HCT116 (cell line): ENCODE measurements at regions not wholly inside any gene's neighbourhood (a gene's known extent, or its start where the extent isn't known, plus 50 kb on each side); places are given as distances from the start of the nearest gene placed in this dataset.
A peak's percentile ranks its signal among the peaks of the same experiment; 100 is the strongest.

ENCODE experiments used
- ATAC-seq: fragments of 200-7000 bp; cut with Tn5 transposase; 2 replicates; pipeline ENCODE4 v1.9.1; 2020; ENCODE audit warnings: mild to moderate bottlenecking, moderate library complexity
- BruUV-seq: library from RNA; stranded (reverse); fragments of 400-500 nt; replicated peaks from 2 replicates; lab custom pipeline; 2021; lab: Mats Ljungman, UMichigan
- CTCF ChIA-PET: fragments of 300-600 bp; sonication (Branson Sonifier 250); formaldehyde crosslinking; loops from one replicate; lab custom pipeline; 2021; ENCODE audit warnings: antibody characterized with exemption; lab: Charles Lee
- POLR2A ChIA-PET: fragments of 300-600, 350-600 bp; sonication (Branson Sonifier 250); formaldehyde crosslinking; loops from one replicate; lab custom pipeline; 2021; ENCODE audit warnings: antibody characterized with exemption; lab: Charles Lee
- RAD21 ChIA-PET, 2 experiments: fragments of 300-600 bp; sonication (Branson Sonifier 250); formaldehyde crosslinking; loops; one replicate each; lab custom pipeline; 2023; ENCODE audit warnings: low total read pairs in 2 of 2; ENCODE audit not compliant: uncharacterized antibody in 2 of 2, unreplicated experiment in 2 of 2, low non-redundant PET in 1 of 2; lab: Charles Lee
- DNase-seq: peaks from one replicate; pipeline ENCODE4 v3.0.0-alpha.2; 2010; ENCODE audit warnings: low read depth, low spot score
- H2AFZ ChIP-seq: fragments of 200-600 bp; shearing (Covaris generic), sonication (generic); 2 replicates; pipeline ENCODE4 v1.6.1; 2017; ENCODE audit warnings: low read depth, mixed run types, mixed read lengths, antibody characterized with exemption, low read length; ENCODE audit not compliant: poor library complexity, severe bottlenecking
- H3K27ac ChIP-seq: 2 replicates; pipeline ENCODE4 v1.5.1; 2012; ENCODE audit warnings: low read depth, low read length
- H3K27me3 ChIP-seq: fragments of 200-600 bp; sonication (generic); 2 replicates; pipeline ENCODE4 v1.6.1; 2016; ENCODE audit warnings: mixed run types, low read length, mixed read lengths; ENCODE audit not compliant: insufficient read depth
- H3K36me3 ChIP-seq, 2 experiments: fragments of 200-500 bp in 1 of 2; fragments of 200-600 bp in 1 of 2; sonication (Bioruptor generic) in 1 of 2; sonication (generic) in 1 of 2; 2 replicates each; pipeline versions ENCODE4 v1.5.1 to v1.6.1; 2014 to 2016; ENCODE audit warnings: low read length in 2 of 2, inconsistent platforms in 1 of 2, mixed read lengths in 1 of 2, mixed run types in 1 of 2; ENCODE audit not compliant: insufficient read depth in 2 of 2, control insufficient read depth in 1 of 2
- H3K4me1 ChIP-seq, 2 experiments: fragments of 200-600 bp in 1 of 2; sonication (generic) in 1 of 2; 2 replicates each; pipeline versions ENCODE4 v1.5.1 to v1.6.1; 2012 to 2017; ENCODE audit warnings: low read length in 2 of 2, inconsistent platforms in 1 of 2, mild to moderate bottlenecking in 1 of 2, mixed read lengths in 1 of 2, mixed run types in 1 of 2, moderate library complexity in 1 of 2; ENCODE audit not compliant: insufficient read depth in 2 of 2, control insufficient read depth in 1 of 2
- H3K4me2 ChIP-seq: fragments of 200-600 bp; sonication (generic); 2 replicates; pipeline ENCODE4 v1.6.1; 2017; ENCODE audit warnings: mixed run types, low read length, mixed read lengths
- H3K4me3 ChIP-seq, 2 experiments: fragments of 200-600 bp in 1 of 2; sonication (generic) in 1 of 2; replicated peaks in 1 of 2; 2 replicates each; pipeline ENCODE4 v1.5.1; 2011 to 2016; ENCODE audit warnings: low read length in 2 of 2, control low read depth in 1 of 2, low read depth in 1 of 2, mild to moderate bottlenecking in 1 of 2, mixed read lengths in 1 of 2, mixed run types in 1 of 2
- H3K79me2 ChIP-seq: fragments of 200-600 bp; sonication (generic); 2 replicates; pipeline ENCODE4 v1.6.1; 2017; ENCODE audit warnings: mild to moderate bottlenecking, mixed run types, low read length, moderate library complexity, mixed read lengths; ENCODE audit not compliant: insufficient read depth
- H3K9ac ChIP-seq: fragments of 200-600 bp; sonication (generic); 2 replicates; pipeline ENCODE4 v1.6.1; 2016; ENCODE audit warnings: low read length, mixed read lengths
- H3K9me2 ChIP-seq: fragments of 200-600 bp; sonication (generic), shearing (Covaris generic); 2 replicates; pipeline ENCODE4 v1.6.1; 2017; ENCODE audit warnings: mixed run types, mild to moderate bottlenecking, moderate library complexity; ENCODE audit not compliant: insufficient read depth
- H3K9me3 ChIP-seq, 2 experiments: fragments of 200-500 bp in 1 of 2; fragments of 200-600 bp in 1 of 2; sonication (Bioruptor generic) in 1 of 2; sonication (generic) in 1 of 2; 2 replicates each; pipeline ENCODE4 v1.6.1; 2014 to 2017; ENCODE audit warnings: low read length in 2 of 2, mixed read lengths in 2 of 2, inconsistent platforms in 1 of 2, low read depth in 1 of 2, mild to moderate bottlenecking in 1 of 2, mixed run types in 1 of 2, moderate library complexity in 1 of 2; ENCODE audit not compliant: control insufficient read depth in 1 of 2, insufficient read depth in 1 of 2
- H4K20me1 ChIP-seq: fragments of 200-600 bp; sonication (generic), shearing (Covaris generic); 2 replicates; pipeline ENCODE4 v1.6.1; 2017; ENCODE audit warnings: mixed run types, mild to moderate bottlenecking, moderate library complexity; ENCODE audit not compliant: insufficient read depth
- ELF1 ChIP-seq: IDR thresholded peaks from 2 replicates; pipeline ENCODE4 v1.6.1; 2012; ENCODE audit warnings: low read depth, borderline replicate concordance
- EZH2 ChIP-seq: fragments of 200-600 bp; sonication (generic); IDR thresholded peaks from 2 replicates; pipeline ENCODE4 v1.6.1; 2017; ENCODE audit warnings: antibody characterized with exemption, mixed run types
- FOSL1 ChIP-seq: IDR thresholded peaks from 2 replicates; pipeline ENCODE4 v1.6.1; 2012; ENCODE audit warnings: low read depth
- JUND ChIP-seq: IDR thresholded peaks from 2 replicates; pipeline ENCODE4 v1.6.1; 2012
- RAD21 ChIP-seq: IDR thresholded peaks from 2 replicates; pipeline ENCODE4 v1.6.1; 2012; ENCODE audit warnings: low read depth, mild to moderate bottlenecking
- SIN3A ChIP-seq: IDR thresholded peaks from 2 replicates; pipeline ENCODE4 v1.6.1; 2012; ENCODE audit warnings: low read depth
- SP1 ChIP-seq: IDR thresholded peaks from 2 replicates; pipeline ENCODE4 v1.6.1; 2012; ENCODE audit warnings: low read depth
- TCF7L2 ChIP-seq: IDR thresholded peaks from 2 replicates; pipeline ENCODE4 v1.7.0; 2011; ENCODE audit warnings: borderline replicate concordance, inconsistent platforms; ENCODE audit not compliant: insufficient read depth, insufficient read length; ENCODE audit errors: extremely low read depth
- ZFX ChIP-seq: fragments of 450-650 bp; IDR thresholded peaks from 2 replicates; pipeline ENCODE4 v1.6.1; 2017
- ZNF274 ChIP-seq: fragments of 200-500 bp; sonication (Bioruptor generic); IDR thresholded peaks from 2 replicates; pipeline ENCODE4 v1.6.1; 2014; ENCODE audit warnings: mild to moderate bottlenecking, low read depth, low read length, inconsistent platforms
- intact Hi-C: fragments of 100-400 bp; cut with micrococcal nuclease; formaldehyde crosslinking; loops from 2 replicates; pipeline ENCODE4 v1.10.0; 2022
- TF ChIP-seq, protein P1 (sequence below): IDR thresholded peaks from 2 replicates; pipeline ENCODE4 v1.6.1; 2012
- TF ChIP-seq, protein P2 (sequence below): IDR thresholded peaks from 2 replicates; pipeline ENCODE4 v1.6.1; 2012; ENCODE audit warnings: low read depth
- TF ChIP-seq, protein P3 (sequence below): IDR thresholded peaks from 2 replicates; pipeline ENCODE4 v1.6.1; 2011; ENCODE audit warnings: mild to moderate bottlenecking, low read length, moderate library complexity; ENCODE audit not compliant: insufficient replicate concordance; ENCODE audit errors: extremely low read depth

DNA sequence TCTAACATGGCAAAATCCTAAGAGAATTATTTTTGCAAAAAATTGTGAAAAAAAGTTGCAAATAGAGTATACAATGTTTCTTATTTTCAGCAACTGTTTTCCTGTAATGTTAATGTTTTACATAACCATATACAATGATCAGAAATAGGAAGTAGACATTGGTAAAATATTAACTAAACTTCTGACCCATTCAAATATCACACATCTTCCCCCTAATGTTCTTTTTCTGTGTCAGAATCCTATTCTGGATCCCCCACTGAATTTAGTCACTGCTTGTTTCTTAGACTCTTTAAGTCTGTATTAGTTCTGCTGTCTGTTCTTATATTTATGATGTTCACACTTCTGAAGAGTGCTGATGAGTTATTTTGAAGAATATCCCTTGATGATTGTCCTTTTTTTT lies 62.0 kb downstream of the HFE start:
- ChIA-PET CTCF (no interaction called here), RAD21 (no interaction called here), POLR2A (interaction anchor here (1.7 kb wide), 1 partner anchor 25 kb away, joined by 4 read pairs; a partner anchor contains a TSS)
- Histone ChIP-seq H3K9ac (no peak overlapping the region), H3K4me1 (peaks cover 0 to 19% of the 10 kb centered on the region in 2 experiments; a peak in 2 of 4 replicates), H3K9me3 (no peaks in the 10 kb centered on the region), H3K27ac (no peak overlapping the region), H3K79me2 (no peaks in the 10 kb centered on the region), H2AFZ (no peak overlapping the region), H4K20me1 (no peaks in the 10 kb centered on the region), H3K27me3 (no peaks in the 10 kb centered on the region), H3K4me2 (no peak overlapping the region), H3K36me3 (no peaks in the 10 kb centered on the region), H3K4me3 (no peak overlapping the region), H3K9me2 (no peaks in the 10 kb centered on the region; the same call in 1 of the 2 replicates)
- ATAC-seq (no peak), DNase-seq (no peak)
- no TSS peak for BruUV-seq
- TF ChIP-seq, protein P1, sequence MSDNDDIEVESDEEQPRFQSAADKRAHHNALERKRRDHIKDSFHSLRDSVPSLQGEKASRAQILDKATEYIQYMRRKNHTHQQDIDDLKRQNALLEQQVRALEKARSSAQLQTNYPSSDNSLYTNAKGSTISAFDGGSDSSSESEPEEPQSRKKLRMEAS, result no peak
- TF ChIP-seq SP1 (no peak), ZNF274 (no peak), EZH2 (no peak)
- intact Hi-C loops, result no loop called here

DNA sequence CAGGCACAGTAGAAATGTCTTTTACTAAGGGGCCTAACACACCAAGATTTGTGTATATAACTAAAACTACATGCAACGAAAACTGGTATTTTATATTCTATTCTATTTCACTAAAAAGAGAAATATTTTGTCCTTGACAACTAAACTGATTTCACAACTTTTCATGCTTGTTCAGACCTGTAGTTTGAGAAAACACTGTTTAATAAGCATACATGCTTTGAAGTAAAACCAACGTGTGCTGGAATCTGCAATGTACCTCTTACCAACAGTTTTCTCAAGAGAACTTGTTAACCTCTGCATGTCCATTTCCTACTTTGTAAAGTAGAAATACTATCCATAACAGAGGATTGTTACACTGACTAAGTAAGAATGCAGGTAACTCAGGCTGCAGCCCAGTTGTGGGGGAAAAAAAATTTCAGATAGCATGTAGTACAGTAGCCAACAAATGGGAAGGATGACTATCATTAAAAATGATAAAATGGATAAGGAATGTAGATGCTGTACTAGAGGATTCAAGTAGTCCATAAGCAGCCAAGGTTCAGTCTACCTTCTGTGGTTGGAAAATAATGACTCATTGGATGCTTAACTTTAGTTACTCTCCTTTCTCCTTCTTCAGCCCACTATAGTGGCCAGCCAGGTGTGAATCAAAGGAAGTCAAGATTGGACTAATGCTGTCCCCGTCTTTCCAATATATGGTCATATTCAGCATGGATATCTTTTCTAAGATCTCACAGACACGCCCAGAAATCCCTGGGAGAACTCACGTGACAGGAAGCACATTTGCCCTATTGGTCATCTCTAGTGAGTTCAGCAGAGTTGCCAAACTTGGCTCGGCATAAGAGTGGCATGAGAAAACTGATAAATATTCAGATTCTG lies 65.2 kb downstream of the HFE start:
- CTCF ChIA-PET, result no interaction called here
- no peaks in the 10 kb centered on the region; the same call in 1 of the 2 replicates for H3K79me2 ChIP-seq
- RAD21 ChIA-PET, result no interaction called here
- BruUV-seq, result no TSS peak
- no peak overlapping the region for H3K9ac ChIP-seq
- POLR2A ChIA-PET, result interaction anchor here (1.1 to 1.3 kb wide), 3 partner anchors 27 to 132 kb away, joined by 3 to 18 read pairs (median 4); a partner anchor contains a TSS
- H3K27me3 ChIP-seq, result no peaks in the 10 kb centered on the region
- no peaks in the 10 kb centered on the region for H3K9me2 ChIP-seq
- no peaks in the 10 kb centered on the region for H3K36me3 ChIP-seq
- peak overlapping the region; percentile 90 for H2AFZ ChIP-seq
- no peaks in the 10 kb centered on the region for H3K9me3 ChIP-seq
- no peaks in the 10 kb centered on the region for H4K20me1 ChIP-seq
- peak overlapping the region; percentile 46; the same call in 1 of the 2 replicates for H3K27ac ChIP-seq
- peak overlapping the region; percentile 39 for H3K4me2 ChIP-seq
- intact Hi-C loops, result no loop called here
- H3K4me1 ChIP-seq, result peaks cover 5 to 40% of the 10 kb centered on the region in 2 experiments
- H3K4me3 ChIP-seq, result no peak overlapping the region; a peak in 1 of 4 replicates
- ATAC-seq (no peak), DNase-seq (no peak)
- no peak for TF ChIP-seq ELF1
- TF ChIP-seq, protein P2, sequence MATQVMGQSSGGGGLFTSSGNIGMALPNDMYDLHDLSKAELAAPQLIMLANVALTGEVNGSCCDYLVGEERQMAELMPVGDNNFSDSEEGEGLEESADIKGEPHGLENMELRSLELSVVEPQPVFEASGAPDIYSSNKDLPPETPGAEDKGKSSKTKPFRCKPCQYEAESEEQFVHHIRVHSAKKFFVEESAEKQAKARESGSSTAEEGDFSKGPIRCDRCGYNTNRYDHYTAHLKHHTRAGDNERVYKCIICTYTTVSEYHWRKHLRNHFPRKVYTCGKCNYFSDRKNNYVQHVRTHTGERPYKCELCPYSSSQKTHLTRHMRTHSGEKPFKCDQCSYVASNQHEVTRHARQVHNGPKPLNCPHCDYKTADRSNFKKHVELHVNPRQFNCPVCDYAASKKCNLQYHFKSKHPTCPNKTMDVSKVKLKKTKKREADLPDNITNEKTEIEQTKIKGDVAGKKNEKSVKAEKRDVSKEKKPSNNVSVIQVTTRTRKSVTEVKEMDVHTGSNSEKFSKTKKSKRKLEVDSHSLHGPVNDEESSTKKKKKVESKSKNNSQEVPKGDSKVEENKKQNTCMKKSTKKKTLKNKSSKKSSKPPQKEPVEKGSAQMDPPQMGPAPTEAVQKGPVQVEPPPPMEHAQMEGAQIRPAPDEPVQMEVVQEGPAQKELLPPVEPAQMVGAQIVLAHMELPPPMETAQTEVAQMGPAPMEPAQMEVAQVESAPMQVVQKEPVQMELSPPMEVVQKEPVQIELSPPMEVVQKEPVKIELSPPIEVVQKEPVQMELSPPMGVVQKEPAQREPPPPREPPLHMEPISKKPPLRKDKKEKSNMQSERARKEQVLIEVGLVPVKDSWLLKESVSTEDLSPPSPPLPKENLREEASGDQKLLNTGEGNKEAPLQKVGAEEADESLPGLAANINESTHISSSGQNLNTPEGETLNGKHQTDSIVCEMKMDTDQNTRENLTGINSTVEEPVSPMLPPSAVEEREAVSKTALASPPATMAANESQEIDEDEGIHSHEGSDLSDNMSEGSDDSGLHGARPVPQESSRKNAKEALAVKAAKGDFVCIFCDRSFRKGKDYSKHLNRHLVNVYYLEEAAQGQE, result no peak
- TF ChIP-seq TCF7L2, result no peak
- TF ChIP-seq JUND, result peak; percentile 34; the same call in 1 of the 2 replicates
- TF ChIP-seq, protein P1, result no peak
- TF ChIP-seq, protein P3, sequence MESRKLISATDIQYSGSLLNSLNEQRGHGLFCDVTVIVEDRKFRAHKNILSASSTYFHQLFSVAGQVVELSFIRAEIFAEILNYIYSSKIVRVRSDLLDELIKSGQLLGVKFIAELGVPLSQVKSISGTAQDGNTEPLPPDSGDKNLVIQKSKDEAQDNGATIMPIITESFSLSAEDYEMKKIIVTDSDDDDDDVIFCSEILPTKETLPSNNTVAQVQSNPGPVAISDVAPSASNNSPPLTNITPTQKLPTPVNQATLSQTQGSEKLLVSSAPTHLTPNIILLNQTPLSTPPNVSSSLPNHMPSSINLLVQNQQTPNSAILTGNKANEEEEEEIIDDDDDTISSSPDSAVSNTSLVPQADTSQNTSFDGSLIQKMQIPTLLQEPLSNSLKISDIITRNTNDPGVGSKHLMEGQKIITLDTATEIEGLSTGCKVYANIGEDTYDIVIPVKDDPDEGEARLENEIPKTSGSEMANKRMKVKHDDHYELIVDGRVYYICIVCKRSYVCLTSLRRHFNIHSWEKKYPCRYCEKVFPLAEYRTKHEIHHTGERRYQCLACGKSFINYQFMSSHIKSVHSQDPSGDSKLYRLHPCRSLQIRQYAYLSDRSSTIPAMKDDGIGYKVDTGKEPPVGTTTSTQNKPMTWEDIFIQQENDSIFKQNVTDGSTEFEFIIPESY, result no peak
- TF ChIP-seq ZFX, result no peak
- no peak for TF ChIP-seq RAD21
- TF ChIP-seq SIN3A, result no peak
- peak; percentile 43 for TF ChIP-seq FOSL1
